ENCODE measurements at regions not wholly inside any gene's neighbourhood (a gene's known extent, or its start where the extent isn't known, plus 50 kb on each side); places are given as distances from the start of the nearest gene placed in this dataset.
"Not testable (repeated sequence)": the region's sequence is repeated elsewhere in the genome, so short reads cannot be mapped to it uniquely, and the experiment has no call there.

DNA sequence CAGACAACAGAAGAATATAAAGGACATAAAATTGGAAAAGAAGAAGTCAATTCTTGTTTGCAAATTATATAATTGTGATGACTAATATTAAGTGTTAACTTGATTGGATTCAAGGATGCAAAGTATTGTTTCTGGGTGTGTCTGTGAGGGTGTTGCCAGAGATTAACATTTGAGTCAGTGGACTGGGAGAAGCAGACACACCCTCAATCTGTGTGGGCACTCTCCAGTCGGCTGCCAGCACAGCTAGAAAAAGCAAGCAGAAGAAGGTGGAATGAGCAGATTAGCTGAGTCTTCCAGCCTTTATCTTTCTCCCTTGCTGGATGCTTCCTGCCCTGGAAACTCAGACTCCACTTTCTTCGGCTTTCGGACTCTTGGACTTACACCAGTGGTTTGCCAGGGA is 51.7 kb downstream of the UBE2NL start:
- FAIRE-seq (no peak), DNase-seq (ENCODE audit: insufficient read length, low spot score) (no peak)

DNA sequence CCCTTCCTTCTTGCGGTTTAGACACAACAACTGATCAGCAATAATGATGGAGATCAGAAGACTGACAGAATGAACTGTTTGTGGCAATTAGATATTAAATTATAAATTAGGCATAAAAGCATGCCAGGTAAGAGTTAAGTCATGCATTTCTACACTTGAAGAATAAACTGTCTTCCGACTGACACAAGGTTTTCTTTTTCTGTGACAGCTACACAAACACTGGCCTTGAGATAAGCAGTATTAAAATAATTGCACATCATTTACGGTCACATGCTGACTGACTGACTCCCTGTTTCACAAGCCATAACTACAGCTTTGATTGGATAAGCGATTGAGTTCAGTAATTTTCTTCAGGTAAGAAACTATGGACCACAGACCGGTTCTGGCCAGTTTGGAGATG is 56.2 kb downstream of the UBE2NL start:
- DNase-seq (ENCODE audit: insufficient read length, low spot score) (no peak), FAIRE-seq (no peak)

- FAIRE-seq: no peak
- no peak for DNase-seq (ENCODE audit: insufficient read length, low spot score)
These were observed 61.3 kb downstream of the UBE2NL start for GRCh38 chrX:143945171-143945570.

GRCh38 chrX:143964549-143964948 is 80.7 kb downstream of the UBE2NL start:
- FAIRE-seq (no peak), DNase-seq (ENCODE audit: insufficient read length, low spot score) (no peak)

DNA sequence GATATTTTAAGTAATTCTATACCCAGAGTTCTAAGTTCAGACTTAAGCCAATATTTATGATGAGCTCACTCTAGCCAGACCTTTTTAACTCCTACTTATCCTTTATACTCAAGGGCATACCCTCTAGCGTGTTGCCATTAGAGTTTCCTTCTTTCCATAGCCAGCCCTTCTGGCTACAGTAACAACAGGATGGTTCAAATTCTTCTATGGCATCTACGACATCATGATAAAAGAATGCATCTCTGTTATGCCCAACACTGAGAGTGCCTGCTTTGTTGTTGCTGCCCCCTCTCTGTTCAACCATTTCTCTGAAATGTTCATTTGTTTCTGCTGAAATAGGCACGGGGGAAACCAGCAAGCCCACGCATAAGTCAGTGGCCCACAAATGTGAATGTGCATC is 104.5 kb downstream of the UBE2NL start:
- FAIRE-seq (no peak), DNase-seq (ENCODE audit: insufficient read length, low spot score) (no peak)

GRCh38 chrX:143994206-143994605 is 110.3 kb downstream of the UBE2NL start:
- no peak for FAIRE-seq
- DNase-seq (ENCODE audit: insufficient read length, low spot score): no peak

DNA sequence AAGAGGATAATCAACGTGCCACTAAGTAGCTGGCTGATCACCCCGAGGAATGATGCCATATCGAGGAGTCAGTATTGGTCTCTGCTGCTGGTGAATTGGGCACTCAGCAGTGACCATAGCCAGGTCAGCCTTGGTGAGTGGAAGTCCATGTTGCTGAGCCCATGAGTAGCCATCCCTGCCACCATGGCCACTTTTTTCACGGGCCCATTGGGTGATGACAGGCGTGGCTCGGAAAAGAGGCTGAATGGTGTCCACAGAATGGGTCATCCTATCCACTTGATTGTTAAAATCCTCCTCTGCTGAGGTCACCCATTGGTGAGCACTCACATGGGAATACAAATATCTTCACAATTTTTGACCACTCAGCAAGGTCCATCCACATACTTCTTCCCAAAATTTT is 114.4 kb downstream of the UBE2NL start:
- no peak for DNase-seq (ENCODE audit: insufficient read length, low spot score)
- FAIRE-seq: no peak

GRCh38 chrX:144006811-144007210 is 122.9 kb downstream of the UBE2NL start:
- DNase-seq (ENCODE audit: insufficient read length, low spot score): no peak
- FAIRE-seq: peak; percentile 57

GRCh38 chrX:144040793-144041192 is 156.9 kb downstream of the UBE2NL start:
- DNase-seq (ENCODE audit: insufficient read length, low spot score) (no peak), FAIRE-seq (no peak)

DNA sequence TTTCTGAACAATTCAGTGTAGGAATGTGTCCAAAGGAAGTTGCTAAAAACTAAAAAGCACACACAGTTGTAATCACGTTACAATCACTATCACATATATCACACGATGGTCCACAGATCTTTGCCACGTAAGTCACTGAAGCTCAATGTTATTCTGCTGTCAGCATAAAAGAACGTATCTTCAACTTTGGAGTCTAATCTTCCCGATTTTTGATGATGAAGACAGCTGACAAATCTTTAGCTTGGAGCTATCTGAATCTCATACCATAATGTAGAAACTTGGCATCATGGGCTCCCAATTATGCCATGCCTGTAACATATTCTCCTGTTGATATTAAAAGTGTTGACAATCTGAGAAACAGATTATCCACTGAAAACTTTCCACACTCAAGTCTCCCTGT is 158.4 kb downstream of the UBE2NL start:
- no peak for FAIRE-seq
- DNase-seq (ENCODE audit: insufficient read length, low spot score): no peak

DNA sequence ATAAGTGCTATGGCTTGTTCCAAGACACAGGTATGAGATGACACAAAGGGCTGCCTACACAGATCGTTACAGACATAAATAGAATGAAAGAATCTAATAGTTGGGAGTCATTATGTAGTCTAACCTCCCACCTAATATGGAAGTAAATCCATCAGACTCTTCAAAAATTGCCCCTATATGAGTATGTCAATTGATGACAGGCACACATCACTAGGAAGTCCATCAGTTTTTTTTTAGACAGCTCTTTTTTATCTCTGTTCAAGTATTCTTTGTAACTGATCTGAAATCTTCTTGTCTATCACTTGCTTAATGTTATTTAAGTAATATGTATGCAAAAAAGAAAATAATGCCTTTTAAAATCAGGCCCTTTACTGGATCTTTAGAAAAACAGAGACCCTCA is 191.6 kb downstream of the UBE2NL start:
- FAIRE-seq (no peak), DNase-seq (ENCODE audit: insufficient read length, low spot score) (no peak)

GRCh38 chrX:144082237-144082636 is 198.4 kb downstream of the UBE2NL start:
- DNase-seq (ENCODE audit: insufficient read length, low spot score); FAIRE-seq: not testable (repeated sequence)

GRCh38 chrX:144089674-144090073 is 205.8 kb downstream of the UBE2NL start:
- DNase-seq (ENCODE audit: insufficient read length, low spot score); FAIRE-seq: not testable (repeated sequence)

DNA sequence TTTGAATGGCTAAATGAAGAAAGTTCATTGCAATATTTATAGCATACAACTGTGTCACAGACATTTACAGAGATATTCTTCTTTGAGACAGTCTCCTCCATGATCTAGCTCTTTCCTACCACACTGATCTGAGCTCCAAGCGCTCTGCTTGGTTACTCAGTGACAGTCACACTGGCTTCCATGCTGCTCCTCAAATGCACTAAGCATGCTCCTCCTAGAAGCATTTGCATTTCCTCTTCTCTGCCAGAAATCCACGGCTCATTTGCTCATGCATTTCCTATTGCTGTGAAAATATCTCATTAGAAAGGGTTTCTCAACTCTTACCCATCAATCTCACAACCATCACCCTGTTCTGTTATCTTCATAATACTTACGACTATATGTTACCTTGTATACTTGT is 208.2 kb downstream of the UBE2NL start:
- FAIRE-seq: not testable (repeated sequence)

GRCh38 chrX:144119490-144119889 is 235.6 kb downstream of the UBE2NL start:
- DNase-seq (ENCODE audit: insufficient read length, low spot score); FAIRE-seq: not testable (repeated sequence)

More for the DNA sequence above, 208.2 kb downstream of the UBE2NL start:
- DNase-seq (ENCODE audit: insufficient read length, low spot score): not testable (repeated sequence)

- not testable (repeated sequence) for DNase-seq (ENCODE audit: insufficient read length, low spot score); FAIRE-seq
These were observed 237.7 kb downstream of the UBE2NL start for GRCh38 chrX:144121566-144121965.

- not testable (repeated sequence) for DNase-seq (ENCODE audit: insufficient read length, low spot score)
- FAIRE-seq: peak; percentile 23
These were observed 243.8 kb downstream of the UBE2NL start for GRCh38 chrX:144127570-144128169.

DNA sequence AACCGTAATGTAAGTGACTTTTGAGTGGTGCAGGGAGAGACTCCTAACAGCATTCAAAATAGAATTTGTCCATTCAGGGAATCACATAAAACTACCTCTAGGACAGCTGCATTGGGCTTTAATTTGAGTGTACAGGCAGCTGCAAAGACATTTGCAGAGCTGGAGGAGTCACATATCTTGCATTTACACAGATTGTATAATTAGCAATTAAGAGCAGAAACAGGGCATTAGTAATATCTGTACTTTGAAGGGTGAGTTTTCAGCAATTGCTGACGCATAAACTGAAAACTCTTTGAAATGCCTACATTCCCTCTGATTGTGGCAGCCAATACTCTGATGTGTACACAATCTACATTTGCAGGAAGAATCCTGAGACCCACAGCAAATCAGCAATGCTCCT is 245.6 kb downstream of the UBE2NL start:
- not testable (repeated sequence) for DNase-seq (ENCODE audit: insufficient read length, low spot score); FAIRE-seq

- FAIRE-seq; DNase-seq (ENCODE audit: insufficient read length, low spot score): not testable (repeated sequence)
These were observed 246.6 kb downstream of the UBE2NL start for GRCh38 chrX:144130507-144130906.

DNA sequence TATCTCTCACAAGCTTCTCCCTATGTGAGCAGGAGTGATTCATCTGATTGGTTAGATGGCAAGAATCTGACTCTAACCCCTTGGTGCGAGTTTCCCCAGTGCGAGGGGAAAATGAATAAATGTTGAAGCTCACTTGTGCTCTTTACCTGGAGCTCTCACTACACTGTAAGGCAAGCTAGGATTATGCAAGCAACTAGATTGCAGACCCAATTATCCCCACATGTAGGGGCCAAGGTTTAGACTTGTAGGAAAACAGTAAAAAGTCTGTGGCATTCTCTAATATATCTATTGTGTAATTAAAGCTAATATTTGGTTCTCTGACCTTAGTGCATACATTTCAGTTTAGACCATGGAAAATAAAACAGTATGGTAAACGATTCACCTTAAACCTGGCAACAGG is 247.2 kb downstream of the UBE2NL start:
- not testable (repeated sequence) for FAIRE-seq; DNase-seq (ENCODE audit: insufficient read length, low spot score)

GRCh38 chrX:144134448-144135119 is 250.7 kb downstream of the UBE2NL start:
- DNase-seq (ENCODE audit: insufficient read length, low spot score); FAIRE-seq: not testable (repeated sequence)

- not testable (repeated sequence) for DNase-seq (ENCODE audit: insufficient read length, low spot score); FAIRE-seq
These were observed 270.6 kb downstream of the UBE2NL start for GRCh38 chrX:144154474-144154873.

Measured in GM19239 (cell line).